OCI-LY3 (cell line): ENCODE measurements at regions not wholly inside any gene's neighbourhood (a gene's known extent, or its start where the extent isn't known, plus 50 kb on each side); places are given as distances from the start of the nearest gene placed in this dataset.

Source experiments
- CTCF ChIP-seq: fragments of 200-600, 300-600 bp; sonication (generic); IDR thresholded peaks from 2 replicates; pipeline ENCODE4 v1.5.1; 2014; ENCODE audit warnings: antibody characterized with exemption, low read length, low read depth
- EZH2phosphoT487 ChIP-seq: fragments of 200-600 bp; shearing (Covaris generic); IDR thresholded peaks from 2 replicates; pipeline ENCODE4 v1.6.1; 2018; ENCODE audit warnings: antibody characterized with exemption, mixed run types, low read depth

- TF ChIP-seq CTCF (no peak), EZH2phosphoT487 (no peak)
These were observed 227.1 kb downstream of the MAP2K4 start for GRCh38 chr17:12247761-12248160.
